ENCODE measurements at regions not wholly inside any gene's neighbourhood (a gene's known extent, or its start where the extent isn't known, plus 50 kb on each side); places are given as distances from the start of the nearest gene placed in this dataset.

DNA sequence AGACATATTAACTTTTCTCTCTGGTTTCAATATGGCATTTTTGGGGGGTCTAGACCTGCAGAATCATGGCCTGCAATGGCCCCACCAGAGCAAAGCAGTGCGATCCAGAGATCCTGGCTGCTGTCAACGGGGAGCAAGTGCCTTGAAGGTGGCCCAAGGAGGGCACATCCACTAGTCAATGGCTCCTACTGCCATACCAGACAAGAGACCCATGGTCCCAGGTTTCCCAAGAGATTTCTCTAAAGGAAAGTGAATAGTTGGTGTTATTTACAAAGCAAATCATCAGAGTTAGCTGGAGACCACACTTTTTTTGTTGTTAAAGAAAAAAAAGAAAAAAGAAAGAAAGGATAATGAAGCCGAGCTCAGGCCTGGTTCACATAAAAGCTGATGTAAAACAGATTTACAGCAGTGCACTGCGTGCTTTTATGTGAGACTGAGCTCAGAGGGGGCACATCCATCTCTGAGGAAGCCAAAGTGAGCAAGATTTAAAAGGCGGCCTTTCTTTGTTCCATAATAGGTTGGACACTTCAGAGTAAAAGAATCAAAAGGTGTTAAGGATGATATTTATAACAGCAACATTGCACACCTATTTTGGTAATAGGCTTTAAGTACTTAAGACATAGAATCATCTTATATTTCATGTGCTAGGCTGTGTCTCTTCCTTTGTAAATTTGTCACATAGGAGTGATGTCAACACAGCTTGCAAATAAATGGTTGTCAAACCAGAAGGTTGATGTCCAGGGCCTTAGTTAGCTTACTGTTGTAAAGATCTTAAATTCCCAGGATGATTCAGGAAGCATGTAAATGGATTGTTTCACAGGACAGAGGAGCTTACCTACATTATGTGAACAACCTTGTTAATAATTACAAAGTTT lies 201.3 kb upstream of the NTM start:
- intact Hi-C loops (cut with micrococcal nuclease) = no loop called here
- H3K4me3 Mint-ChIP-seq = no peak overlapping the region
- H3K27me3 Mint-ChIP-seq = no peaks in the 10 kb centered on the region
- no peaks in the 10 kb centered on the region for H3K4me1 Mint-ChIP-seq
- H3K9me3 Mint-ChIP-seq = no peaks in the 10 kb centered on the region
- no peak for DNase-seq
- H3K36me3 Mint-ChIP-seq (ENCODE audit: low read depth) = no peaks in the 10 kb centered on the region
- H3K27ac Mint-ChIP-seq = no peak overlapping the region

DNA sequence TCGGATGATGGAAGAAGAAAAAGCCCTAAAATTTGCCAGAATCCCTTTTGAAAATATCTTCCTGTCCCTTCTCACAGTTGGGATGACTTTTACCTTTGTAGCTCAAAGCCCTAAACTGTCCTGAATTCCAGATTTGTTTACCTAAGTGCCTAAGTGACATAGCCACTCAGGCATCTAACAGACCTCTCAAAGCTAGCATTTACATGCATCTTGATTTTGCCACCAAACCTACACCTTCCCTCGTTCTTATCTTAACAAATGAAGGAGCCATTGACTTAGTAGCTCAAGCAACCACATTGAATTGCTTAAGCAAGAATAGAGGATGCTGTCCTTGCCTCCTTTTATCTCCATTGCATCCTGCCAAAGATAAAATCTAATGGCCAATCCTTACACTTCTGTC lies 198.4 kb upstream of the NTM start:
- Mint-ChIP-seq H3K4me3 (no peak overlapping the region), H3K27me3 (no peaks in the 10 kb centered on the region), H3K36me3 (ENCODE audit: low read depth) (no peaks in the 10 kb centered on the region), H3K4me1 (no peaks in the 10 kb centered on the region), H3K9me3 (no peaks in the 10 kb centered on the region), H3K27ac (no peak overlapping the region)
- intact Hi-C loops (cut with micrococcal nuclease) = no loop called here
- no peak for DNase-seq

- Mint-ChIP-seq H3K9me3 (no peaks in the 10 kb centered on the region), H3K27me3 (no peaks in the 10 kb centered on the region), H3K36me3 (ENCODE audit: low read depth) (no peaks in the 10 kb centered on the region), H3K27ac (no peak overlapping the region), H3K4me1 (no peaks in the 10 kb centered on the region), H3K4me3 (no peak overlapping the region)
- no peak for DNase-seq
- intact Hi-C loops (cut with micrococcal nuclease) = no loop called here
Observed at GRCh38 chr11:131178020-131178419, 192.4 kb upstream of the NTM start.

- intact Hi-C loops (cut with micrococcal nuclease) = no loop called here
- DNase-seq = no peak
- Mint-ChIP-seq H3K27me3 (no peaks in the 10 kb centered on the region), H3K9me3 (no peaks in the 10 kb centered on the region), H3K4me3 (no peak overlapping the region), H3K4me1 (no peaks in the 10 kb centered on the region), H3K36me3 (ENCODE audit: low read depth) (no peaks in the 10 kb centered on the region), H3K27ac (no peak overlapping the region)
Observed at GRCh38 chr11:131178596-131178995, 191.8 kb upstream of the NTM start.

GRCh38 chr11:131179836-131180235 lies 190.6 kb upstream of the NTM start:
- no peak for DNase-seq
- intact Hi-C loops (cut with micrococcal nuclease) = no loop called here
- Mint-ChIP-seq H3K27ac (no peak overlapping the region), H3K4me1 (no peaks in the 10 kb centered on the region), H3K27me3 (no peaks in the 10 kb centered on the region), H3K4me3 (no peak overlapping the region), H3K36me3 (ENCODE audit: low read depth) (no peaks in the 10 kb centered on the region), H3K9me3 (no peaks in the 10 kb centered on the region)

GRCh38 chr11:131185915-131186314 lies 184.5 kb upstream of the NTM start:
- intact Hi-C loops (cut with micrococcal nuclease) = no loop called here
- Mint-ChIP-seq H3K36me3 (ENCODE audit: low read depth) (no peaks in the 10 kb centered on the region), H3K4me3 (no peak overlapping the region), H3K9me3 (no peaks in the 10 kb centered on the region), H3K27ac (no peak overlapping the region), H3K4me1 (peaks cover 3% of the 10 kb centered on the region), H3K27me3 (peaks cover 3% of the 10 kb centered on the region)
- no peak for DNase-seq

DNA sequence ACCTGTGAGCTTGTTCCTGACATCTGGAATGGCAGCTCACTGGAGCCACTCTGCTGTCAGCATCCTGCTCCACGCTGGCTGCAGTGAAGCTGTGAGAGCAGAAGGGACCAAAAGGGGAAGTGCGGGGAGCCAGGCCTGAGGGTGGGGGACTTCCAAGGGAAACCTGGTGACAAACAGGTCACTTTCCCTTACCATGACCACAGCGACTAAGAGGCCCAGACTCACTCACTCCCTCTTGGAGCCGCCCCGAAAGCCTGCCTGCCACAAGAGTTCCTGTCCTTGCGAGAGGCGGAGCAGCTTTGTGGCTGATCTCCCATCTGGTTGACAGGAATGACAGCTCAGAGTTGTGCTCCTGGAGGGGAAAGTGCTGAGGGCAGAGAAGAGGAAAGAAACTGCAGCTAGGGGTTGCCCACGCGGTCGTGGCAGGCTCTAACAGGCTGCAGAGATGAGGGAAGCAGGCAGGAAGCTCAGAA lies 183.8 kb upstream of the NTM start:
- intact Hi-C loops (cut with micrococcal nuclease) = no loop called here
- H3K27ac Mint-ChIP-seq = no peak overlapping the region
- H3K27me3 Mint-ChIP-seq = peaks cover 3% of the 10 kb centered on the region
- no peaks in the 10 kb centered on the region for H3K9me3 Mint-ChIP-seq
- H3K4me3 Mint-ChIP-seq = no peak overlapping the region
- no peak for DNase-seq
- H3K36me3 Mint-ChIP-seq (ENCODE audit: low read depth) = no peaks in the 10 kb centered on the region
- peaks cover 3% of the 10 kb centered on the region for H3K4me1 Mint-ChIP-seq

- H3K27me3 Mint-ChIP-seq = peaks cover 3% of the 10 kb centered on the region
- no peaks in the 10 kb centered on the region for H3K36me3 Mint-ChIP-seq (ENCODE audit: low read depth)
- H3K4me3 Mint-ChIP-seq = no peak overlapping the region
- H3K9me3 Mint-ChIP-seq = no peaks in the 10 kb centered on the region
- no peak for DNase-seq
- no peak overlapping the region for H3K27ac Mint-ChIP-seq
- intact Hi-C loops (cut with micrococcal nuclease) = no loop called here
- H3K4me1 Mint-ChIP-seq = peaks cover 3% of the 10 kb centered on the region
Observed at GRCh38 chr11:131190446-131190845, 180.0 kb upstream of the NTM start.

DNA sequence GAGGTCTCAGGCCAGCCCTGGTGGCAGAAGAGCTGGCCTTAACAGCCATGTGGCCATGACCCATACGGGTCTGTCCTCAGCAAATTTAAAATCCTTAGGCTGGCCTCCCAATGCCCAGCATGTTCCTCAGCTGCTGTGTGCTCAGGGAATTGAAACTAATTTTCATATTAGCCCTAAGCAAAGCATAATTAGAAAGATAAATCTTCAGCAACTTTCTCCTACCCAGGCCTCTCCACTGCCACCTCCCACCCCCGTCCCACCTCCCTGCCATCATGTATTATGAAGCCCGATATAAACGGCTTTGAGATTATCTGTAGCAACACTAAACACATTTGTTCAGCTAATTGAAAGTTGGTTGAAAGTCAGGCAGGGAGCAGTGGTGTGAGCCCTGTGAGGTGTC lies 178.8 kb upstream of the NTM start:
- no peak for DNase-seq
- Mint-ChIP-seq H3K9me3 (no peaks in the 10 kb centered on the region), H3K4me1 (peaks cover 3% of the 10 kb centered on the region), H3K27ac (no peak overlapping the region), H3K4me3 (no peak overlapping the region), H3K36me3 (ENCODE audit: low read depth) (no peaks in the 10 kb centered on the region), H3K27me3 (peaks cover 3% of the 10 kb centered on the region)
- intact Hi-C loops (cut with micrococcal nuclease) = no loop called here

DNA sequence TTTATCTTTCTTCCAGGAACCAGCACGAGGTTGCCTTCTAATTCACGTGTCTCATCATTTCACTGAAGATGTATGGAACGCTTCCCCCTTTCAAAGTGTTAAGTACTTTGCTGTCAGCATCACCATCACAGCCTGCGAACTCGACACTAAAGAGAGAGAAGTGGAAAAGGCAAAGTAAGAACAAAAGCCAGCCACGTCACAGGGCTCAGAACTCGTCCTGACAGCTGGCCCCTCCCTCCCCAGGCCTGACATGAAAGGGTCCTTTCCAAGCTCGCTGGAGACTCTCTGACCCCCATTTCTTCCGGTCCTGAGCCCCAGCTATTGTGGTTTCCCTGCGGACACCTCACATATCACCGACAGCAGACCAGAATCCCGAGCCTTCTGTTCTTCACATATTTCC lies 177.8 kb upstream of the NTM start:
- DNase-seq = no peak
- H3K4me3 Mint-ChIP-seq = no peak overlapping the region
- no peaks in the 10 kb centered on the region for H3K27me3 Mint-ChIP-seq
- no peaks in the 10 kb centered on the region for H3K36me3 Mint-ChIP-seq (ENCODE audit: low read depth)
- H3K4me1 Mint-ChIP-seq = no peaks in the 10 kb centered on the region
- intact Hi-C loops (cut with micrococcal nuclease) = no loop called here
- H3K9me3 Mint-ChIP-seq = no peaks in the 10 kb centered on the region
- H3K27ac Mint-ChIP-seq = no peak overlapping the region

DNA sequence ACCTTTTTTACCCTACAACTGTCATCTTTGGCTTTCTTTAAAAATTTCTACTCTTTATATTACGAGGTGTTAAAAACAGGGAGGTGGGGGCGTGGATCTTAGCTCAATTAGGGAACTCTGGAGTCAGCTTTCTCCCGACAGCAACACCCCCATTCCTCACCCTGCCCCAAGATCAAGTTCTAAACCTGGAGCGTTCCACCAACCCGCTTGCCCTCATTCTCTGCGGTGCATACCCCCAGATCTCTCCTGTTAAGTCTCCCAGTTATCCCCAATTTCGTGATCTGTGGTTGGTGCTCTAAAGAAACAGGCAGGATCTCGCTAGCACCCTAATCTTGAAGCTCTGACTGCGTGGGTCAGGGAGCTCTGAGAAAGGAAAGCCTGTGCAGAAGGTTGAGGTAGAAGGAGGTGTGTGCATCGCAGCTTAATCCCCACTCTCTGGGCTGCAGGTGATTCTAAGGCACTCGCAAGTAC lies 177.3 kb upstream of the NTM start:
- intact Hi-C loops (cut with micrococcal nuclease) = no loop called here
- Mint-ChIP-seq H3K27ac (no peak overlapping the region), H3K27me3 (no peaks in the 10 kb centered on the region), H3K4me1 (no peaks in the 10 kb centered on the region), H3K36me3 (ENCODE audit: low read depth) (no peaks in the 10 kb centered on the region), H3K4me3 (no peak overlapping the region), H3K9me3 (no peaks in the 10 kb centered on the region)
- DNase-seq = no peak

DNA sequence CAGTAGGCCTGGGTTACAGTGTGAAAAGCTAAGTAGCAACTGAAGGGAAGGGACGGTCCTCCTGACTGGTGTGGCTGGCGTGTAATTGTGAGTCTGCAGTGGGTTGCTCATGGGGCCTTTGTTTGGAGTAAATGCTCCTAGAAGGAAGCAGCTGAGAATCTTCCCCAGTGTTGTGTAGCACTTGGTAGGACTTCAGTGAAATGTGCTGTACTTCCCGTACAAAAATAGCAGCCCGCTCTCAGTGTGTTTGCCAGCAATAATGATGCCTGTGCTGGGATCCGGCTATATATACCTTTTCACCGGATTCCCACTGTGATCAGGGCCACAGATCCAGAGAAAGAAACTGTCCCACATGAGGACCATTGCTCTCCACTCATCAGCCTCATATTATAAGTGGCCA lies 175.7 kb upstream of the NTM start:
- DNase-seq = no peak
- Mint-ChIP-seq H3K4me1 (no peaks in the 10 kb centered on the region), H3K27ac (no peak overlapping the region), H3K27me3 (no peaks in the 10 kb centered on the region), H3K9me3 (no peaks in the 10 kb centered on the region), H3K4me3 (no peak overlapping the region), H3K36me3 (ENCODE audit: low read depth) (no peaks in the 10 kb centered on the region)
- intact Hi-C loops (cut with micrococcal nuclease) = no loop called here

GRCh38 chr11:131195661-131196517 lies 174.5 kb upstream of the NTM start:
- Mint-ChIP-seq H3K4me3 (no peak overlapping the region), H3K36me3 (ENCODE audit: low read depth) (no peaks in the 10 kb centered on the region), H3K27me3 (no peaks in the 10 kb centered on the region), H3K9me3 (no peaks in the 10 kb centered on the region), H3K4me1 (no peaks in the 10 kb centered on the region), H3K27ac (no peak overlapping the region)
- DNase-seq = no peak
- intact Hi-C loops (cut with micrococcal nuclease) = no loop called here

All from activated CD4-positive, alpha-beta T cell treated with anti-CD3 and anti-CD28 coated beads, Interleukin-2, amount 10 ng/mL, durations not matched to agents 24 days and 14 days (primary cell).